ENCODE measurements at regions not wholly inside any gene's neighbourhood (a gene's known extent, or its start where the extent isn't known, plus 50 kb on each side); places are given as distances from the start of the nearest gene placed in this dataset.

GRCh38 chr10:85542152-85542551, 824.4 kb downstream of the GRID1 start:
- Histone ChIP-seq H3K18ac (ENCODE audit: low read depth, low read length) (no peak overlapping the region), H3K4me1 (ENCODE audit: control insufficient read depth, insufficient read depth, low read length) (no peaks in the 10 kb centered on the region), H3K79me1 (ENCODE audit: low read depth in 1 of 2, low read length in 2 of 2) (no peaks in the 10 kb centered on the region), H3K27me3 (ENCODE audit: control insufficient read depth, insufficient read depth, low read length) (no peaks in the 10 kb centered on the region), H3K14ac (replicated peaks; ENCODE audit: low read depth, low read length) (no peak overlapping the region), H4K20me1 (ENCODE audit: insufficient read depth, low read length) (no peaks in the 10 kb centered on the region), H4K91ac (ENCODE audit: insufficient read depth, low read depth, low read length) (no peak overlapping the region), H3K9ac (ENCODE audit: low read depth, low read length) (no peak overlapping the region), H2AFZ (replicated peaks; ENCODE audit: low read length, poor library complexity) (no peak overlapping the region), H3K9me1 (ENCODE audit: insufficient read depth, low read length) (no peaks in the 10 kb centered on the region), H3K4ac (ENCODE audit: low read depth, low read length) (no peak overlapping the region), H2AK5ac (ENCODE audit: low read depth, low read length) (no peak overlapping the region), H3K23ac (ENCODE audit: low read depth, low read length) (no peak overlapping the region), H3K4me2 (ENCODE audit: low read depth, low read length) (no peak overlapping the region), H2BK20ac (ENCODE audit: low read depth, low read length) (no peak overlapping the region), H2BK120ac (ENCODE audit: low read depth, low read length) (no peak overlapping the region), H2AK9ac (replicated peaks; ENCODE audit: low read depth, low read length, poor library complexity) (no peak overlapping the region), H4K5ac (ENCODE audit: low read depth, low read length) (no peak overlapping the region), H2BK5ac (ENCODE audit: low read depth, low read length, poor library complexity, severe bottlenecking) (no peak overlapping the region), H3K27ac (ENCODE audit: insufficient read depth, low read length) (no peak overlapping the region), H3K36me3 (ENCODE audit: control insufficient read depth, insufficient read depth, low read length) (no peaks in the 10 kb centered on the region), H3K4me3 (ENCODE audit: insufficient read depth, low read depth, low read length) (no peak overlapping the region), H3K56ac (ENCODE audit: extremely low read depth, insufficient read depth, low read length) (no peak overlapping the region), H4K8ac (ENCODE audit: low read depth in 2 of 2, low read length in 2 of 2) (no peak overlapping the region), H3K9me3 (ENCODE audit: control insufficient read depth, insufficient read depth, low read length) (peaks cover 8% of the 10 kb centered on the region; the same call in 1 of the 2 replicates), H2BK15ac (ENCODE audit: low read depth, low read length) (no peak overlapping the region)
- in situ Hi-C loops (cut with MboI; ENCODE audit: low sequenced_read_pairs) (no loop called here), intact Hi-C loops (cut with micrococcal nuclease) (no loop called here), dilution Hi-C loops (cut with HindIII; ENCODE audit: low sequenced_read_pairs, unreplicated experiment) (no loop called here)
- BruUV-seq (replicated peaks), result no TSS peak
- POLR2A ChIA-PET (ENCODE audit: unreplicated experiment), result no interaction called here
- TF ChIP-seq USF2 (IDR thresholded peaks at IDR 0.05; ENCODE audit: low read depth, low read length), result no peak
- no peak for TF ChIP-seq RCOR1 (IDR thresholded peaks at IDR 0.05; ENCODE audit: insufficient replicate concordance, low read length)
- no peak for TF ChIP-seq NFE2L2 (IDR thresholded peaks at IDR 0.05; ENCODE audit: low read depth, low read length)
- TF ChIP-seq MAFK (IDR thresholded peaks at IDR 0.05; ENCODE audit: low read depth, low read length), result no peak
- no peak for TF ChIP-seq MXI1 (IDR thresholded peaks at IDR 0.05; ENCODE audit: borderline replicate concordance, low read depth, low read length)
- no peak for TF ChIP-seq MAZ (IDR thresholded peaks at IDR 0.05; ENCODE audit: borderline replicate concordance, low read depth, low read length)
- TF ChIP-seq CHD1 (IDR thresholded peaks at IDR 0.05; ENCODE audit: low read depth, low read length), result no peak
- no peak for TF ChIP-seq CTCF (conservative IDR thresholded peaks at IDR 0.05; ENCODE audit: low read depth, low read length)
- TF ChIP-seq, protein P1, sequence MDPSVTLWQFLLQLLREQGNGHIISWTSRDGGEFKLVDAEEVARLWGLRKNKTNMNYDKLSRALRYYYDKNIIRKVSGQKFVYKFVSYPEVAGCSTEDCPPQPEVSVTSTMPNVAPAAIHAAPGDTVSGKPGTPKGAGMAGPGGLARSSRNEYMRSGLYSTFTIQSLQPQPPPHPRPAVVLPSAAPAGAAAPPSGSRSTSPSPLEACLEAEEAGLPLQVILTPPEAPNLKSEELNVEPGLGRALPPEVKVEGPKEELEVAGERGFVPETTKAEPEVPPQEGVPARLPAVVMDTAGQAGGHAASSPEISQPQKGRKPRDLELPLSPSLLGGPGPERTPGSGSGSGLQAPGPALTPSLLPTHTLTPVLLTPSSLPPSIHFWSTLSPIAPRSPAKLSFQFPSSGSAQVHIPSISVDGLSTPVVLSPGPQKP (IDR thresholded peaks at IDR 0.05; ENCODE audit: borderline replicate concordance, low read depth, low read length), result no peak
- no peak for TF ChIP-seq BHLHE40 (IDR thresholded peaks at IDR 0.05; ENCODE audit: low read depth, low read length)
- no peak for TF ChIP-seq RAD21 (IDR thresholded peaks at IDR 0.05; ENCODE audit: low read length)
- TF ChIP-seq POLR2A (IDR thresholded peaks at IDR 0.05; ENCODE audit: low read depth, low read length), result no peak
- no peak for TF ChIP-seq SMC3 (IDR thresholded peaks at IDR 0.05; ENCODE audit: low read depth, low read length)
- TF ChIP-seq RFX5 (IDR thresholded peaks at IDR 0.05; ENCODE audit: low read depth, low read length), result no peak
- no peak for TF ChIP-seq FOS (IDR thresholded peaks at IDR 0.05; ENCODE audit: low read depth, low read length)
- TF ChIP-seq CEBPB (IDR thresholded peaks at IDR 0.05; ENCODE audit: low read depth, low read length), result no peak
- no peak for ATAC-seq (ENCODE audit: low read depth)
- DNase-seq, result no peak
- WGBS, 2 experiments (ENCODE audit: extremely low coverage in 2 of 2, insufficient read length in 1 of 2), result 24% methylated on average over 3 of the region's 6 CpGs; no CpG with 5 or more reads in 1 of the 2 experiments
- CTCF ChIA-PET, result no interaction called here
